ENCODE measurements at regions not wholly inside any gene's neighbourhood (a gene's known extent, or its start where the extent isn't known, plus 50 kb on each side); places are given as distances from the start of the nearest gene placed in this dataset.

DNA sequence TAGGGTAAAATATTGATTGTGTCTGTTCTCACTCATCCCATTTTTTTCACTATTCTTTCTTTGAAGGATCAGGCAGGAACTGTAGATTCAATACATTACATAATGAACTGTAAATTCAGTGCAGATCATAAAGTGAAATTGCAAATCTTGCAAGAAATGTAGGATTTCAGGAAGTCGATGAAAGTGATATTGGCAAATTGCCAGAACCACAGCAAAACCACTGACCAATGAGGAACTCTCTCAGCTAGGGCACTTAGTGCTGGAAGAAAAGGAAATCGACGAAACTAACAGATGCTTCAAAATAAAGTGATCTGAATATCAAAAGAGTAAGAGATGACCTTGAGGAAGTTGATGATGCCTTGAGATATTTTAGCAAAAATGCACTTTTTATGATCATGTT, 157.6 kb downstream of the AACS start:
- no peak for DNase-seq (ENCODE audit: extremely low read depth, low read depth, low spot score)

- DNase-seq (ENCODE audit: extremely low read depth, low read depth, low spot score): no peak
These were observed 160.4 kb downstream of the AACS start for GRCh38 chr12:125225641-125226040.

DNA sequence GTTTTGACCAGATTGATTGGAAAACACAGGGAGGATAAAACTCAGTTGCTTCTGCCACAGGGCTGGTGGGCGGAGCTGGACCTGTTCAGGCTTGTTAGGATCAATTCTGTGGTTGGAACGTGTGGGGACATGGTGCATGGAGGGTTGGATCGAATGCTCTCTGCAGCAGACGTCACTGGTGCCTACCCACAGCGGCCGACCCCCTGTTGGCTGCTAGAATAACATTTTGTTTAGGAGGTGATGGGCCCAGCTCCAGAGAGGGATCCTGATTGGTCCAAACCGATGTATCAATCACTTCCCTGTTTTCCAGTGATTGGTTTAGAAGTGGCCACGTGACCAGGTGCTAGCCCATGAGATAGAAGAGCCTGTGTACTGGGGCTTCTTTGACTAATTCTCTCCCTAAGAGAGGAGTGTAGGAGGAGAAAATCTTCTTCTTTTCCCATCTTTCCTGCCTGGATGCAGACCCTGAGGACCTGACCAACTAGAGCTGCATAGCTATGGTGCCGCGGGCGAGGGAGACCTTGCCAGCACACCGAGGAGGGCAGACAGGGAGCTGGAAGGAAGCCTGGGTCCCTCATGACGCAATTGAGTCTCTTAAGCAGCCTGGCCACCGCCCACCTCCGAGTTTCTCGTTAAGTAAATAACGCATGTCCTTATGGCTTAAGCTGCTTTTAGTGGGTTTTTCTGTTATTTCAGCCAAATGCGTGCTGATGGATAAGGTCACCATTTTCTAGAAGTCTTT, 163.5 kb downstream of the AACS start:
- no peak for DNase-seq (ENCODE audit: extremely low read depth, low read depth, low spot score)

GRCh38 chr12:125229878-125230530, 164.8 kb downstream of the AACS start:
- no peak for DNase-seq (ENCODE audit: extremely low read depth, low read depth, low spot score)

DNA sequence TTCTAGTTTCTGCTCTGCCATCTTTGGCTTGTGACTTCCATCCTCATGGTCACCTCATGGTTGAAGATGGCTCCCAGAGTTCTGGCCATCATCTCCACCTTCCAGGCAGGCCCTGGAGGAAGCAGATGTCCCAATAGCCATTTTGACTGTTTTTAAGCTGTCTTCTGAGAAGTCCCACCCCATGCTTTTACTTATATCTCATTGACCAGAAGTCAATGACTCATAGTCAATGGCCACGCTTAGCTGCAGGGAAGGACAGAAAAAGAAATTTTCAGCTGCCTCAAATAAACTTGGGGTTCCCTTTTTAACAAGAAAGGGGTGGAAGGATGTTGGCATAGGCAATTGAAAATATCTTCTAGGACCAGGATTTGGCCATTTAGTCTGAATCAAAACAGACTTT, 168.1 kb downstream of the AACS start:
- no peak for DNase-seq (ENCODE audit: extremely low read depth, low read depth, low spot score)

GRCh38 chr12:125239563-125239962, 174.3 kb downstream of the AACS start:
- no peak for DNase-seq (ENCODE audit: extremely low read depth, low read depth, low spot score)

DNA sequence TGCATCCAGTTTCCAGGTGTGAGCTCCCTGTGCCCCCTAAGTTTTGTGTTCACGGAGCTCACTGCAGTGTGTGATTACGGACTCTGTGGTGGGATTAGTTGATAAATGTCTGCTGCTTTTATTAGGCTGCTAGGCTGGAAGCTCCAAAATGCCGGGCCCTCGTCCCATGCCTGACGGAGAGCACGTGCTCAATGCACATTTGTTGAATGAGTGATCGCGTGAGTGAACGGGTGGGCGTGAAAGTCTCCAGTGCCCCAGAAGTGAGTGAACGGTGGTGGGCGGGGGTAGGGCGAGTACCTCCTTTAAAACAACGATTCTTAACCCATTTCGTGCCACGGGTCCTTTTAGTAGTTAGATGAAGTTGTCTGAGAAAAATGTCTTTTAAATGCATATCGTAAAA, 175.5 kb downstream of the AACS start:
- DNase-seq (ENCODE audit: extremely low read depth, low read depth, low spot score): no peak

DNA sequence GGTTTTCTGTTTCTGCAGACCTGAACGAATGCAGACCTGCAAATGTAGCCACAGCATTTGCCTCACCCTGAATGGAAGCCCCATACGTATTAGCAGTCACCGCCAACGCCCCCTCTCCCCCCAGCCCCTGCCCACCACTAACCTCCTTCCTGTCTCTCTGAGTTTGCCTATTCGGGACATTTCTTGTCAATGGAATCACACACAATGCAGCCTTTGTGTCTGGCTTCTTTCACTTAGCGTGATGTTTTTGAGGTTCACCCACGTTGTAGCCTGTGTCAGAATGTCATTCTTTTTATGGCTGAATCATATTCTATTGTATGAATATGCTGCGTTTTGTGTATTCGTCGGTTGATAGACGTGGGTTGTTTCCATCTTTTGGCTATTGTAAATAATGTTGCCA, 178.6 kb downstream of the AACS start:
- DNase-seq (ENCODE audit: extremely low read depth, low read depth, low spot score): no peak

- DNase-seq (ENCODE audit: extremely low read depth, low read depth, low spot score): no peak
These were observed 179.1 kb downstream of the AACS start for GRCh38 chr12:125244338-125244737.

- no peak for DNase-seq (ENCODE audit: extremely low read depth, low read depth, low spot score)
These were observed 180.6 kb downstream of the AACS start for GRCh38 chr12:125245581-125246557.

GRCh38 chr12:125247477-125247876, 182.2 kb downstream of the AACS start:
- no peak for DNase-seq (ENCODE audit: extremely low read depth, low read depth, low spot score)

- DNase-seq (ENCODE audit: extremely low read depth, low read depth, low spot score): no peak
These were observed 184.0 kb downstream of the AACS start for GRCh38 chr12:125249066-125249824.

DNA sequence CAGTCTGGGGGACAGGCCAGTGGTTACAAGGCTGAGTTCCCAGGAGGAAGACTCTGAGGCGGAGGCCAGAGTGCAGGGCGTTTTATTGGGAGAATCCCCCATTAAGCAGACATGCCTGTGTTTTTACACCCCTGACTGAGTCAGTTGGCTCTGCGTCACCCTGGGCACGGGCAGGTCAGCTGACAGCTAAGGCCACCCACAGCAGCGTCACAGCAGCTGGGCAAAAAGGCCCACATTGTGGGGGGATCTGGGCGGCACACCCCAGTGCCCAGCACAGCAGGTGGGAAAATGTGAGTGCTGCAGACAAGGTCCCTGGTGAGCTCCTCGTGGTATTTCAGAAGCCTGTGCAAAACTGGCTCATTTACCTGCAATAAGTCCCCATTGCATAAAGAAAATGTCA, 184.7 kb downstream of the AACS start:
- DNase-seq (ENCODE audit: extremely low read depth, low read depth, low spot score): no peak

DNA sequence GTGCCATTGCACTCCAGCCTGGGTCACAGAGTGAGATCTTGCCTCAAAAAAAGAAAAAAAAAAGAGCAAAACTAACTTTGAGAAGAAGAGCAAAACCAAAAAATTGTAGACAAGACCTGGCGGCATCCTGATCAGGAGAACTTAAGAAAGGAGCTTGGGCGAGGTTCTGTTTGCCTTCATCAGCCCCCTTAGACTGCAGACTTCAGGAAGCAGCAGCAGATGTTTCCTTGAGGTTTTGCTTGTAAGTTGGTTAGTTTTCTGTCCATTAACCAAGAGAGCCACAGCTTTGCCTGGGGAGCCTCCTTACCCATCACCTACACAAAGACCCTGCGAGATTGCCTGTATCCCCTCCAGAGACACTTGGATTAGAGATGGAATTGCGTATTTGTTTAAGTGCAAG, 189.0 kb downstream of the AACS start:
- no peak for DNase-seq (ENCODE audit: extremely low read depth, low read depth, low spot score)

- no peak for DNase-seq (ENCODE audit: extremely low read depth, low read depth, low spot score)
These were observed 189.6 kb downstream of the AACS start for GRCh38 chr12:125254856-125255255.

DNA sequence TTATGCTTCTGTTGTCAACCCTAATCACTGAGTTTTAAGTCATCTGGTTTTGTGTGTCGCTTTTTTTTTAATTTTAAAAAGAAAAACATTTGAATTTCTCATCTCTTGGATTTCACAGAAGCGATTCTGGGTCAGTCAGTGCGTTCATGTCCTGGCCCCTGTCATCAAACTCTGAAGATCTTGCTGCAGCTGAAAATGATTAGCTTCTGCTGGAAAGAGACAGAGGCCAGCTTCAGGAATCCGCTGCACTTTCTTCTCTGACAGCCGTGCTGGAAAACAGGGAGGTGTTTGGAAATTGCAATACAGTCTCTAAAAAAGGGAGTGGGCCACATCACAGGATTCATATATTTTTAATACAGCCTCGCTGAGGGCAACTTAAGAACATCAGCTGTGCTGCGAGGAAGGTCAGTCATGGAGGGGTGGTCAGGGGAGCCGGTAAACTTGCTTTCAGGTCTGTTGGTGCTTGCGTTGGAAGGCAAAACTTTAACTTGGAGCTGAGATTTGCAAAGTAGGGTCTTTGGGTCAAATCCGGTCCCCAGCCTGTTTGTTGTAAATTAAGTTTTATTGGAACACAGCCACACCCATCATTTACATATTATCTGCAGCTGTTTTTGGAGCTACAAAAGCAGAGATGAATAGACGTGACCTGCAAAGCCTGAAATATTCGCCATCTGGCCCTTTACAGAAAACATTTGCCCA, 190.8 kb downstream of the AACS start:
- DNase-seq (ENCODE audit: extremely low read depth, low read depth, low spot score): no peak

DNA sequence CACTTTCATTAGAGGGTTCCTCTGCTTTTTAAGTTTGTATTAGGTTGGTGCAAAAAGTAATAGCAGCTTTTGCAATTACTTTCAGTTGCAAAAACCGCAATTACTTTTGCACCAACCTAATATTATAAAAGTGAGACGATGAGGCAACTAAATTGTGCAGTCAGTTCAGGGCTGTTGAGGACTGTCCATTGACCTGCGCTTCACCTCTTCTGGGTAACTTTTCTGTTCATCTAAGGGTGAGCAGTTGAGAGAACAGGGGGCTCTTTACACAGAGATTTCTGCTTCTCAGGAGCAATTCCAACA, 191.3 kb downstream of the AACS start:
- no peak for DNase-seq (ENCODE audit: extremely low read depth, low read depth, low spot score)

DNA sequence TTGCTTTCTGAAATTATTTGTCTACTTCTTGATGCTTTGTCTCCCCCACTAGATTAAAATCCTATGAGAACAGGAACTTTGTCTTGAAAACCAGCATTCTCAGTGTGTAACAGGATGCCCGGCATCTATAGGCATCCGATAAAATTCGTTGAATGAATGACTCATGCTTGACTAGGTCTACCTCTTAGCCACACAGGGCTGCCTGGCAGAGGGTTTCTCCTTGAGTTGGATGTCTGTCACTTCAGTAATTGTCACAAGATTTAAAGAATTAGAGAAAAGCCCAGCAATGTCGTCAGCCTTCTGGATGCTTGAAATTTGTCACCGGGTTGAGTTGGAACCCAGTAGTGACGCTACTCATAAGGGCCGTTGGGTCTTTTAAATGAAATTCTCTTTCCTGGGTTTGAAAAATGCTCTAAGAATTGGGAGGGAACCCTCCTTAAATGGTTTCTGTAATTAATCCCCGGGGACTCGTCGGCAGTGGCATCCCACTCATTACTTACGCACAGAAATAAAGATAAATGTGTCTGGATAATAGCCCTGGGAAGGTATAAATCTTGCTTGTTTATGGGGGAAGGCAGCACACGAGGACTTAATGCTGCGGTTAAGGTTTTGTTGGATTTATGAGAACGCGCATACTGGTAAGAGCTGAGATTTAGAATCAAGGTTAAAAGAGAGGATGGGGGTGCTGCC, 194.1 kb downstream of the AACS start:
- no peak for DNase-seq (ENCODE audit: extremely low read depth, low read depth, low spot score)

- DNase-seq (ENCODE audit: extremely low read depth, low read depth, low spot score): no peak
These were observed 197.6 kb downstream of the AACS start for GRCh38 chr12:125262851-125263250.

GRCh38 chr12:125263385-125263784, 198.2 kb downstream of the AACS start:
- no peak for DNase-seq (ENCODE audit: extremely low read depth, low read depth, low spot score)

All from glomerular endothelial cell (primary cell).